ENCODE measurements at regions not wholly inside any gene's neighbourhood (a gene's known extent, or its start where the extent isn't known, plus 50 kb on each side); places are given as distances from the start of the nearest gene placed in this dataset.

DNA sequence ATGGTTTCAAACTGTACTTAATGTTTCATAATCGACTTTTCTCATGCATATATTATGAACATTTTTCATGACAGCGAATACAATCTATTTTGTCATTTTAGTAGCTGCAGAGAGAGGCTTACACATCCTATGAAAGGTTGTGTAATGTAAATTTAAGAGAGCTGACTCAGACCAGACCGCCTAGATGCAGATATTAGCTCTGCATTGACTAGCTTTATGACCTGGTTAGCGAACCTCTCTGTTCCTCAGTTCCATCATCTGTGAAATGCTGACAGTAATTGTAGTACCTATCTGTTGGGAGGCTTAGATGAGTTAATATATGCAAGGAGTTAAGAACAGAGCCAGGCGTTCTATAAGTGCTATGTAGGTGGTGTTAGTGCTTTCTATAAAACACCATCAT is 116.2 kb upstream of the RASGRP1 start:
- TF ChIP-seq EZH2phosphoT487 (IDR thresholded peaks at IDR 0.05; ENCODE audit: borderline replicate concordance, low read length) (no peak), CTCF (IDR thresholded peaks at IDR 0.05; ENCODE audit: low read depth, low read length, poor library complexity, severe bottlenecking) (no peak)
